ENCODE measurements at regions not wholly inside any gene's neighbourhood (a gene's known extent, or its start where the extent isn't known, plus 50 kb on each side); places are given as distances from the start of the nearest gene placed in this dataset.

DNA sequence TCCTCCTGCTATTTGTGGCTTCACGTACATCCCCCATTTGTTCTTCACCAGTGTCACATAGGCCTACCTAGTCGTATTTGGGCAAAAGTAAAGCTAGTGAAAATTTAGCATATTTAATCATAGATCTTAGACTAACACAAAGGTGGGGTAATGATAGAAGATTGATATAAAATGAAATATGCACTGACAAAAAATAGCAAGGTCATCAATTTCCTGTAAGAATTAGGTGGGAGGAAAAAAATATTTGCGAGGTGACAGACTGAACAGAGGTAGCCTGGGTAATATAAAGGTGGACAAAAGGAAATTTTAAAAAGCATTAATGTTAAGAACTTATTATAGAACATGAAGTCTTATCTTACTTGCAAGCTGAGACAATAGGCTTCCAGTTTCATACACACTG lies 239.9 kb downstream of the PCDH10 start:
- no peak overlapping the region for H3K27ac ChIP-seq (ENCODE audit: low read depth in 2 of 2, low read length in 1 of 2)
- DNase-seq, result no peak
- WGBS (ENCODE audit: low lambda C conversion rate), result 15% methylated on average over 3 of the region's 3 CpGs
- H3K4me1 ChIP-seq (ENCODE audit: control insufficient read depth in 1 of 2, insufficient read depth in 2 of 2, low read depth in 1 of 2, low read length in 1 of 2), result no peaks in the 10 kb centered on the region
- no peak for TF ChIP-seq NRF1 (IDR thresholded peaks at IDR 0.05; ENCODE audit: low read depth, low read length)
- TF ChIP-seq FOXJ3 (CRISPR knock-in tag; IDR thresholded peaks at IDR 0.05), result no peak
- TF ChIP-seq RXRA (IDR thresholded peaks at IDR 0.05; ENCODE audit: borderline replicate concordance, low read depth), result no peak
- no peak for TF ChIP-seq CTCF (IDR thresholded peaks at IDR 0.05)
- no peak for TF ChIP-seq RCOR1 (IDR thresholded peaks at IDR 0.05; ENCODE audit: low read length)
- no peak for TF ChIP-seq MXI1 (IDR thresholded peaks at IDR 0.05; ENCODE audit: low read depth, low read length)
- no peak for TF ChIP-seq FOSL2 (IDR thresholded peaks at IDR 0.05; ENCODE audit: borderline replicate concordance, low read depth)
- TF ChIP-seq CHD2 (IDR thresholded peaks at IDR 0.05; ENCODE audit: low read length, partially characterized antibody), result no peak
- TF ChIP-seq YY1 (IDR thresholded peaks at IDR 0.05; ENCODE audit: low read depth), result no peak
- no peak for TF ChIP-seq ZBTB33 (IDR thresholded peaks at IDR 0.05; ENCODE audit: borderline replicate concordance, low read depth)
- TF ChIP-seq IRF3 (IDR thresholded peaks at IDR 0.05; ENCODE audit: low read depth, low read length), result no peak
- TF ChIP-seq GATA2 (CRISPR knock-in tag; IDR thresholded peaks at IDR 0.05), result no peak
- no peak for TF ChIP-seq SMC3 (IDR thresholded peaks at IDR 0.05; ENCODE audit: low read depth, low read length)
- no peak for TF ChIP-seq POLR2AphosphoS5 (IDR thresholded peaks at IDR 0.05; ENCODE audit: low read depth, low read length)
- no peak for TF ChIP-seq ELF1 (IDR thresholded peaks at IDR 0.05)
- TF ChIP-seq RFX5 (IDR thresholded peaks at IDR 0.05; ENCODE audit: low read length), result no peak
- TF ChIP-seq, protein P1, sequence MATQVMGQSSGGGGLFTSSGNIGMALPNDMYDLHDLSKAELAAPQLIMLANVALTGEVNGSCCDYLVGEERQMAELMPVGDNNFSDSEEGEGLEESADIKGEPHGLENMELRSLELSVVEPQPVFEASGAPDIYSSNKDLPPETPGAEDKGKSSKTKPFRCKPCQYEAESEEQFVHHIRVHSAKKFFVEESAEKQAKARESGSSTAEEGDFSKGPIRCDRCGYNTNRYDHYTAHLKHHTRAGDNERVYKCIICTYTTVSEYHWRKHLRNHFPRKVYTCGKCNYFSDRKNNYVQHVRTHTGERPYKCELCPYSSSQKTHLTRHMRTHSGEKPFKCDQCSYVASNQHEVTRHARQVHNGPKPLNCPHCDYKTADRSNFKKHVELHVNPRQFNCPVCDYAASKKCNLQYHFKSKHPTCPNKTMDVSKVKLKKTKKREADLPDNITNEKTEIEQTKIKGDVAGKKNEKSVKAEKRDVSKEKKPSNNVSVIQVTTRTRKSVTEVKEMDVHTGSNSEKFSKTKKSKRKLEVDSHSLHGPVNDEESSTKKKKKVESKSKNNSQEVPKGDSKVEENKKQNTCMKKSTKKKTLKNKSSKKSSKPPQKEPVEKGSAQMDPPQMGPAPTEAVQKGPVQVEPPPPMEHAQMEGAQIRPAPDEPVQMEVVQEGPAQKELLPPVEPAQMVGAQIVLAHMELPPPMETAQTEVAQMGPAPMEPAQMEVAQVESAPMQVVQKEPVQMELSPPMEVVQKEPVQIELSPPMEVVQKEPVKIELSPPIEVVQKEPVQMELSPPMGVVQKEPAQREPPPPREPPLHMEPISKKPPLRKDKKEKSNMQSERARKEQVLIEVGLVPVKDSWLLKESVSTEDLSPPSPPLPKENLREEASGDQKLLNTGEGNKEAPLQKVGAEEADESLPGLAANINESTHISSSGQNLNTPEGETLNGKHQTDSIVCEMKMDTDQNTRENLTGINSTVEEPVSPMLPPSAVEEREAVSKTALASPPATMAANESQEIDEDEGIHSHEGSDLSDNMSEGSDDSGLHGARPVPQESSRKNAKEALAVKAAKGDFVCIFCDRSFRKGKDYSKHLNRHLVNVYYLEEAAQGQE (IDR thresholded peaks at IDR 0.05; ENCODE audit: low read depth, low read length), result no peak
- TF ChIP-seq JUND (IDR thresholded peaks at IDR 0.05), result no peak
- TF ChIP-seq, protein P2, sequence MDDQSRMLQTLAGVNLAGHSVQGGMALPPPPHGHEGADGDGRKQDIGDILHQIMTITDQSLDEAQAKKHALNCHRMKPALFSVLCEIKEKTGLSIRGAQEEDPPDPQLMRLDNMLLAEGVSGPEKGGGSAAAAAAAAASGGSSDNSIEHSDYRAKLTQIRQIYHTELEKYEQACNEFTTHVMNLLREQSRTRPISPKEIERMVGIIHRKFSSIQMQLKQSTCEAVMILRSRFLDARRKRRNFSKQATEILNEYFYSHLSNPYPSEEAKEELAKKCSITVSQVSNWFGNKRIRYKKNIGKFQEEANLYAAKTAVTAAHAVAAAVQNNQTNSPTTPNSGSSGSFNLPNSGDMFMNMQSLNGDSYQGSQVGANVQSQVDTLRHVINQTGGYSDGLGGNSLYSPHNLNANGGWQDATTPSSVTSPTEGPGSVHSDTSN (IDR thresholded peaks at IDR 0.05), result no peak
- no peaks in the 10 kb centered on the region for H4K20me1 ChIP-seq (ENCODE audit: insufficient read depth)
- CTCF ChIA-PET, result no interaction called here
- H3K9me3 ChIP-seq, result no peaks in the 10 kb centered on the region
- H3K27me3 ChIP-seq (ENCODE audit: insufficient read depth), result no peaks in the 10 kb centered on the region
- POLR2A ChIA-PET, result no interaction called here
- no peak overlapping the region for H3K4me2 ChIP-seq
- no peak overlapping the region for H3K9ac ChIP-seq
- H3K79me2 ChIP-seq (ENCODE audit: insufficient read depth), result no peaks in the 10 kb centered on the region
- H3F3A ChIP-seq (replicated peaks; ENCODE audit: insufficient read depth), result no peaks in the 10 kb centered on the region
- no peaks in the 10 kb centered on the region for H3K36me3 ChIP-seq (replicated peaks in 1 of 2; ENCODE audit: control insufficient read depth in 1 of 2, insufficient read depth in 2 of 2, low read length in 1 of 2)
- H2AFZ ChIP-seq (ENCODE audit: low read depth), result no peak overlapping the region
- H3K9me2 ChIP-seq, result no peaks in the 10 kb centered on the region
- no peak overlapping the region for H3K4me3 ChIP-seq (ENCODE audit: low read depth in 2 of 2, low read length in 1 of 2)
